CD8-positive, alpha-beta memory T cell (primary cell): ENCODE measurements at regions not wholly inside any gene's neighbourhood (a gene's known extent, or its start where the extent isn't known, plus 50 kb on each side); places are given as distances from the start of the nearest gene placed in this dataset.
A peak's percentile ranks its signal among the peaks of the same experiment; 100 is the strongest.
"Not testable (repeated sequence)": the region's sequence is repeated elsewhere in the genome, so short reads cannot be mapped to it uniquely, and the experiment has no call there.

Source experiments
- CTCF ChIA-PET: fragments of 350-600 bp; sonication (Branson Sonifier 250); formaldehyde crosslinking; loops from one replicate; lab custom pipeline; 2021; ENCODE audit warnings: antibody characterized with exemption; lab: Charles Lee
- POLR2A ChIA-PET: fragments of 350-600 bp; sonication (Branson Sonifier 250); formaldehyde crosslinking; loops from one replicate; lab custom pipeline; 2021; ENCODE audit warnings: antibody characterized with exemption; lab: Charles Lee
- DNase-seq, 5 donors: peaks; one replicate each; pipeline versions ENCODE4 v3.0.0 to v3.0.0-alpha.2; 2020 to 2022; ENCODE audit warnings: mixed read lengths in 1 of 5
- H3K27ac ChIP-seq: one replicate; pipeline ENCODE4 v1.7.0; 2013; ENCODE audit warnings: low read depth, mild to moderate bottlenecking, low read length, moderate library complexity
- H3K27me3 ChIP-seq: 2 replicates; pipeline ENCODE4 v1.7.0; 2013; ENCODE audit warnings: low read length, mild to moderate bottlenecking; ENCODE audit not compliant: insufficient read depth, poor library complexity, severe bottlenecking
- H3K36me3 ChIP-seq: 2 replicates; pipeline ENCODE4 v1.7.0; 2013; ENCODE audit warnings: mild to moderate bottlenecking, low read length, moderate library complexity; ENCODE audit not compliant: insufficient read depth
- H3K4me1 ChIP-seq: 2 replicates; pipeline ENCODE4 v1.7.0; 2013; ENCODE audit warnings: mild to moderate bottlenecking, low read length, moderate library complexity; ENCODE audit not compliant: insufficient read depth
- H3K4me3 ChIP-seq: 2 replicates; pipeline ENCODE4 v1.7.0; 2013; ENCODE audit warnings: mild to moderate bottlenecking, low read length
- H3K9me3 ChIP-seq: 2 replicates; pipeline ENCODE4 v1.7.0; 2013; ENCODE audit warnings: mild to moderate bottlenecking, low read length
- H3K27ac Mint-ChIP-seq, 8 donors: one replicate each; pipeline ENCODE4 v1.8.0; 2020 to 2021; ENCODE audit warnings: mixed read lengths in 8 of 8, mild to moderate bottlenecking in 6 of 8, inconsistent platforms in 3 of 8, moderate library complexity in 3 of 8
- H3K27me3 Mint-ChIP-seq, 2 donors: one replicate each; pipeline ENCODE4 v1.8.0; 2020 to 2021; ENCODE audit warnings: mixed read lengths in 2 of 2, mild to moderate bottlenecking in 1 of 2, moderate library complexity in 1 of 2
- H3K36me3 Mint-ChIP-seq, 3 donors: one replicate each; pipeline ENCODE4 v1.8.0; 2020 to 2021; ENCODE audit warnings: mixed read lengths in 3 of 3, inconsistent platforms in 1 of 3, mild to moderate bottlenecking in 1 of 3
- H3K4me1 Mint-ChIP-seq, 3 donors: one replicate each; pipeline ENCODE4 v1.8.0; 2020 to 2021; ENCODE audit warnings: mixed read lengths in 3 of 3, inconsistent platforms in 1 of 3, mild to moderate bottlenecking in 1 of 3
- H3K4me3 Mint-ChIP-seq, 7 donors: one replicate each; pipeline ENCODE4 v1.8.0; 2020 to 2021; ENCODE audit warnings: mixed read lengths in 7 of 7, mild to moderate bottlenecking in 6 of 7, moderate library complexity in 4 of 7, inconsistent platforms in 2 of 7
- H3K9me3 Mint-ChIP-seq, 5 donors: one replicate each; pipeline ENCODE4 v1.8.0; 2020 to 2022; ENCODE audit warnings: mixed read lengths in 5 of 5, mild to moderate bottlenecking in 3 of 5, moderate library complexity in 2 of 5, inconsistent platforms in 1 of 5

- H3K4me3 ChIP-seq, H3K36me3 ChIP-seq, H3K4me1 Mint-ChIP-seq, POLR2A ChIA-PET, H3K27ac ChIP-seq, H3K27me3 ChIP-seq, H3K27ac Mint-ChIP-seq, CTCF ChIA-PET, H3K4me1 ChIP-seq, H3K36me3 Mint-ChIP-seq, H3K27me3 Mint-ChIP-seq, DNase-seq, H3K4me3 Mint-ChIP-seq, H3K9me3 ChIP-seq, H3K9me3 Mint-ChIP-seq: not testable (repeated sequence)
Observed at GRCh38 chr12:9543341-9543740, 64.4 kb downstream of the KLRB1 start.

- H3K36me3 ChIP-seq, DNase-seq, H3K4me1 Mint-ChIP-seq, POLR2A ChIA-PET, H3K27me3 ChIP-seq, H3K4me3 Mint-ChIP-seq, H3K36me3 Mint-ChIP-seq, H3K4me1 ChIP-seq, H3K27ac Mint-ChIP-seq, H3K9me3 Mint-ChIP-seq, CTCF ChIA-PET, H3K9me3 ChIP-seq, H3K27me3 Mint-ChIP-seq, H3K4me3 ChIP-seq, H3K27ac ChIP-seq: not testable (repeated sequence)
Observed at GRCh38 chr12:9542827-9543226, 64.9 kb downstream of the KLRB1 start.

GRCh38 chr12:9515925-9516324 lies 91.8 kb downstream of the KLRB1 start:
- H3K9me3 ChIP-seq, H3K4me3 ChIP-seq, H3K27me3 ChIP-seq, H3K27ac Mint-ChIP-seq, H3K36me3 Mint-ChIP-seq, H3K9me3 Mint-ChIP-seq, H3K36me3 ChIP-seq, H3K27ac ChIP-seq, CTCF ChIA-PET, H3K4me3 Mint-ChIP-seq, H3K4me1 ChIP-seq, DNase-seq, POLR2A ChIA-PET, H3K27me3 Mint-ChIP-seq: not testable (repeated sequence)
- H3K4me1 Mint-ChIP-seq, result peaks cover 0 to 14% (median 1%) of the 10 kb centered on the region in 3 donors

GRCh38 chr12:9512695-9513094 lies 95.0 kb downstream of the KLRB1 start:
- H3K36me3 ChIP-seq, H3K27me3 ChIP-seq, CTCF ChIA-PET, H3K36me3 Mint-ChIP-seq, H3K4me3 Mint-ChIP-seq, H3K4me1 ChIP-seq, H3K4me3 ChIP-seq, DNase-seq, H3K27me3 Mint-ChIP-seq, H3K9me3 Mint-ChIP-seq, H3K9me3 ChIP-seq, H3K27ac ChIP-seq, POLR2A ChIA-PET: not testable (repeated sequence)
- H3K27ac Mint-ChIP-seq, result peak overlapping the region in 1 of 8 donors; percentile 60
- peaks cover 0 to 26% (median 7%) of the 10 kb centered on the region in 3 donors for H3K4me1 Mint-ChIP-seq

GRCh38 chr12:9510392-9511011 lies 97.2 kb downstream of the KLRB1 start:
- CTCF ChIA-PET, H3K9me3 ChIP-seq, H3K4me3 Mint-ChIP-seq, H3K27me3 ChIP-seq, H3K36me3 Mint-ChIP-seq, H3K4me3 ChIP-seq, H3K27ac ChIP-seq, H3K27me3 Mint-ChIP-seq, H3K36me3 ChIP-seq, POLR2A ChIA-PET, H3K9me3 Mint-ChIP-seq, H3K4me1 ChIP-seq: not testable (repeated sequence)
- peak in 1 of 5 donors; percentile 4 for DNase-seq
- H3K27ac Mint-ChIP-seq, result peak overlapping the region in 3 of 8 donors; percentile 1 to 39 (median 7)
- H3K4me1 Mint-ChIP-seq, result peaks cover 0 to 23% (median 7%) of the 10 kb centered on the region in 3 donors

GRCh38 chr12:9509464-9510161 lies 98.1 kb downstream of the KLRB1 start:
- DNase-seq, result no peak
- Histone ChIP-seq H3K4me3 (no peak overlapping the region), H3K36me3 (no peaks in the 10 kb centered on the region), H3K27me3 (no peaks in the 10 kb centered on the region), H3K4me1 (no peaks in the 10 kb centered on the region), H3K27ac (no peak overlapping the region), H3K9me3 (no peaks in the 10 kb centered on the region)
- no peaks in the 10 kb centered on the region for H3K27me3 Mint-ChIP-seq
- POLR2A ChIA-PET, result no interaction called here
- no peak overlapping the region for H3K4me3 Mint-ChIP-seq
- H3K27ac Mint-ChIP-seq, result no peak overlapping the region
- CTCF ChIA-PET, result no interaction called here
- peaks cover 0 to 4% (median 0%) of the 10 kb centered on the region in 3 donors for H3K36me3 Mint-ChIP-seq
- H3K4me1 Mint-ChIP-seq, result peaks cover 0 to 19% (median 7%) of the 10 kb centered on the region in 3 donors
- no peaks in the 10 kb centered on the region for H3K9me3 Mint-ChIP-seq

GRCh38 chr12:9506746-9507145 lies 101.0 kb downstream of the KLRB1 start:
- Histone ChIP-seq H3K27me3 (no peaks in the 10 kb centered on the region), H3K4me3 (no peak overlapping the region), H3K27ac (no peak overlapping the region), H3K4me1 (no peaks in the 10 kb centered on the region), H3K9me3 (no peaks in the 10 kb centered on the region), H3K36me3 (no peaks in the 10 kb centered on the region)
- Mint-ChIP-seq H3K9me3 (no peaks in the 10 kb centered on the region), H3K4me3 (no peak overlapping the region), H3K27me3 (no peaks in the 10 kb centered on the region), H3K27ac (no peak overlapping the region), H3K36me3 (peaks cover 0 to 3% (median 0%) of the 10 kb centered on the region in 3 donors), H3K4me1 (peaks cover 0 to 19% (median 5%) of the 10 kb centered on the region in 3 donors)
- POLR2A ChIA-PET, result no interaction called here
- CTCF ChIA-PET, result no interaction called here
- DNase-seq, result no peak

- H3K9me3 ChIP-seq, DNase-seq, POLR2A ChIA-PET, H3K9me3 Mint-ChIP-seq, H3K27ac Mint-ChIP-seq, H3K4me3 Mint-ChIP-seq, H3K36me3 Mint-ChIP-seq, H3K4me1 Mint-ChIP-seq, H3K27ac ChIP-seq, H3K4me1 ChIP-seq, H3K27me3 Mint-ChIP-seq, CTCF ChIA-PET, H3K36me3 ChIP-seq, H3K27me3 ChIP-seq, H3K4me3 ChIP-seq: not testable (repeated sequence)
Observed at GRCh38 chr12:9503384-9503783, 104.3 kb downstream of the KLRB1 start.
